ENCODE measurements at regions not wholly inside any gene's neighbourhood (a gene's known extent, or its start where the extent isn't known, plus 50 kb on each side); places are given as distances from the start of the nearest gene placed in this dataset.

DNA sequence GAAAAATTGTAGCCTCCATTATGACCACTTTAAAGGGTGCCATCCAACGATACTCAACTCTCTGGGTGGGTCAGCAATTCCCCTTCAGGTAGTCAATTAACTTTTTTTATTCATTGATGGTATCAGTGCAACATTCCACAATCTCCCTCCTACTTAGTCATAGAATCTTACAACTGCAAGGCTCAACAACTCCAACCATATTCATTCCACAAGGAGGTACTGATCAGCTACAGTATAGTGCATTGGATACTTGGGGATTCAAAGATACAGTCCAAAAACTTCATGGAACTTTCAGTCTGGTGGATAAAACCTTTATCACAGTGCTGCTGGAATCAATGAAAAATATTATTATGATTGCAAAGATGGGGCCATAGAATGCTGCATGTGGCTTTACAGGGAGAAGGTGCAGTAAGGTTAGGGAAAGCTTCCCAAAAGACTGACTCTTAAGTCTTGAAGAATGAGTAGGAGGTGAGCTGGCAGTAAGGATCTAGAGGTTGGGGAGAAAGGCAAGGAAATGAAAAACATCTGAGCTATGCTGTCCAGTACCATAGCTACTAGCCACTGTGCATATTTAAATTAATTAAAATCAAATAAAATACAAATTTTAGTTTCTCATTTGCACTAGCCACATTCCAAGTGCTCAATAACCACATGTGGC lies 314.7 kb upstream of the PRDM1 start:
- TF ChIP-seq, protein P1, sequence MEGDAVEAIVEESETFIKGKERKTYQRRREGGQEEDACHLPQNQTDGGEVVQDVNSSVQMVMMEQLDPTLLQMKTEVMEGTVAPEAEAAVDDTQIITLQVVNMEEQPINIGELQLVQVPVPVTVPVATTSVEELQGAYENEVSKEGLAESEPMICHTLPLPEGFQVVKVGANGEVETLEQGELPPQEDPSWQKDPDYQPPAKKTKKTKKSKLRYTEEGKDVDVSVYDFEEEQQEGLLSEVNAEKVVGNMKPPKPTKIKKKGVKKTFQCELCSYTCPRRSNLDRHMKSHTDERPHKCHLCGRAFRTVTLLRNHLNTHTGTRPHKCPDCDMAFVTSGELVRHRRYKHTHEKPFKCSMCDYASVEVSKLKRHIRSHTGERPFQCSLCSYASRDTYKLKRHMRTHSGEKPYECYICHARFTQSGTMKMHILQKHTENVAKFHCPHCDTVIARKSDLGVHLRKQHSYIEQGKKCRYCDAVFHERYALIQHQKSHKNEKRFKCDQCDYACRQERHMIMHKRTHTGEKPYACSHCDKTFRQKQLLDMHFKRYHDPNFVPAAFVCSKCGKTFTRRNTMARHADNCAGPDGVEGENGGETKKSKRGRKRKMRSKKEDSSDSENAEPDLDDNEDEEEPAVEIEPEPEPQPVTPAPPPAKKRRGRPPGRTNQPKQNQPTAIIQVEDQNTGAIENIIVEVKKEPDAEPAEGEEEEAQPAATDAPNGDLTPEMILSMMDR (conservative IDR thresholded peaks at IDR 0.05; ENCODE audit: low read length), result no peak
- TF ChIP-seq EZH2phosphoT487 (IDR thresholded peaks at IDR 0.05; ENCODE audit: borderline replicate concordance, low read depth, low read length), result no peak

Data from OCI-LY7 (cell line).